HG02981 (cell line): ENCODE measurements at regions not wholly inside any gene's neighbourhood (a gene's known extent, or its start where the extent isn't known, plus 50 kb on each side); places are given as distances from the start of the nearest gene placed in this dataset.

Source experiments
- ATAC-seq: cut with Tn5 transposase; IDR thresholded peaks from one replicate; pipeline ENCODE4 v1.9.1; 2021; ENCODE audit warnings: mild to moderate bottlenecking, moderate library complexity; ENCODE audit not compliant: unreplicated experiment

- ATAC-seq = no peak
These were observed 273.3 kb upstream of the SEMA6A start for GRCh38 chr5:116847960-116848359.

GRCh38 chr5:116844015-116844414 is 269.4 kb upstream of the SEMA6A start:
- ATAC-seq = no peak

GRCh38 chr5:116842514-116842961 is 267.9 kb upstream of the SEMA6A start:
- no peak for ATAC-seq

- no peak for ATAC-seq
These were observed 267.1 kb upstream of the SEMA6A start for GRCh38 chr5:116841734-116842133.

- ATAC-seq = no peak
These were observed 263.5 kb upstream of the SEMA6A start for GRCh38 chr5:116838011-116838536.

GRCh38 chr5:116834796-116835515 is 260.3 kb upstream of the SEMA6A start:
- no peak for ATAC-seq

- no peak for ATAC-seq
These were observed 255.5 kb upstream of the SEMA6A start for GRCh38 chr5:116830079-116830478.

GRCh38 chr5:116827078-116827477 is 252.5 kb upstream of the SEMA6A start:
- ATAC-seq = no peak

- ATAC-seq = no peak
These were observed 250.9 kb upstream of the SEMA6A start for GRCh38 chr5:116825486-116825885.

GRCh38 chr5:116824751-116825438 is 250.3 kb upstream of the SEMA6A start:
- no peak for ATAC-seq

- no peak for ATAC-seq
These were observed 240.2 kb upstream of the SEMA6A start for GRCh38 chr5:116814626-116815385.

- no peak for ATAC-seq
These were observed 239.3 kb upstream of the SEMA6A start for GRCh38 chr5:116813906-116814305.

GRCh38 chr5:116813356-116813755 is 238.7 kb upstream of the SEMA6A start:
- ATAC-seq = no peak

- ATAC-seq = no peak
These were observed 236.3 kb upstream of the SEMA6A start for GRCh38 chr5:116810951-116811350.

- ATAC-seq = no peak
These were observed 232.2 kb upstream of the SEMA6A start for GRCh38 chr5:116806836-116807235.

- ATAC-seq = no peak
These were observed 224.8 kb upstream of the SEMA6A start for GRCh38 chr5:116799401-116799800.

GRCh38 chr5:116795189-116795588 is 220.6 kb upstream of the SEMA6A start:
- no peak for ATAC-seq

- no peak for ATAC-seq
These were observed 214.9 kb upstream of the SEMA6A start for GRCh38 chr5:116789522-116789921.

GRCh38 chr5:116788851-116789403 is 214.3 kb upstream of the SEMA6A start:
- no peak for ATAC-seq

- no peak for ATAC-seq
These were observed 212.9 kb upstream of the SEMA6A start for GRCh38 chr5:116787570-116787969.

- ATAC-seq = no peak
These were observed 210.5 kb upstream of the SEMA6A start for GRCh38 chr5:116785106-116785505.
